Activated CD8-positive, alpha-beta T cell treated with anti-CD3 and anti-CD28 coated beads, Interleukin-2, amount 10 ng/mL, durations not matched to agents 7 days and 5 days (primary cell): ENCODE measurements at regions not wholly inside any gene's neighbourhood (a gene's known extent, or its start where the extent isn't known, plus 50 kb on each side); places are given as distances from the start of the nearest gene placed in this dataset.

Experiments
- ATAC-seq: fragments of 150-1000 bp; cut with Tn5 transposase; one replicate; pipeline ENCODE4 v1.10.0; 2021; ENCODE audit warnings: moderate library complexity
- CTCF ChIA-PET: fragments of 350-600 bp; sonication (Branson Sonifier 250); formaldehyde crosslinking; loops from one replicate; lab custom pipeline; 2021; ENCODE audit warnings: antibody characterized with exemption; lab: Charles Lee
- POLR2A ChIA-PET: fragments of 350-600 bp; sonication (Branson Sonifier 250); formaldehyde crosslinking; loops from one replicate; lab custom pipeline; 2021; ENCODE audit warnings: antibody characterized with exemption; lab: Charles Lee
- DNase-seq: peaks from one replicate; pipeline ENCODE4 v3.0.0-alpha.2; 2020
- H3K27ac Mint-ChIP-seq: one replicate; pipeline ENCODE4 v1.8.0; 2021; ENCODE audit warnings: mild to moderate bottlenecking, mixed read lengths
- H3K27me3 Mint-ChIP-seq: one replicate; pipeline ENCODE4 v1.8.0; 2021; ENCODE audit warnings: low read depth, mixed read lengths
- H3K36me3 Mint-ChIP-seq: one replicate; pipeline ENCODE4 v1.8.0; 2021; ENCODE audit warnings: low read depth, mixed read lengths
- H3K4me1 Mint-ChIP-seq: one replicate; pipeline ENCODE4 v1.8.0; 2021; ENCODE audit warnings: low read depth, mixed read lengths
- H3K4me3 Mint-ChIP-seq: one replicate; pipeline ENCODE4 v1.8.0; 2021; ENCODE audit warnings: mild to moderate bottlenecking, mixed read lengths
- H3K9me3 Mint-ChIP-seq: one replicate; pipeline ENCODE4 v1.8.0; 2022; ENCODE audit warnings: mixed read lengths; ENCODE audit not compliant: insufficient read depth

DNA sequence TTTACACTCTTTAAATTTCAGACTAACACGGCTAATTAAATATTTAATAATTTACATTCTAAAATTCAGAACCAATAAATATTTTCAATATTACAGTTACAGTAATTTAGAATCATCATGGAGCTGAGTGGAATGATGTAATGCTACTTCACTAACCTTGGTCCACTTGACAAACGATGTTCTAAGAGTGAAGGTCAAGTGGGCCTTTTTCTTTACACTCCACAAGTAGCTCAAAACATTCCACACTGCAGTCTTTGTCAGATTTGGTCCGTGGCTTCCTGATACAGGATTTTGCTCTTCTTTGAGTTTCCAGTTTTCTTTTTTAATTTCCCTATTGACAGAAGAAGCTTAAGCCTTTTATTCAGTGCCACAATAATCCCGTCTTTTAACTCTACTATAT lies 164.6 kb upstream of the NRIP1 start:
- ChIA-PET CTCF (no interaction called here), POLR2A (no interaction called here)
- H3K27me3 Mint-ChIP-seq = no peaks in the 10 kb centered on the region
- no peak overlapping the region for H3K4me3 Mint-ChIP-seq
- no peak for DNase-seq
- no peaks in the 10 kb centered on the region for H3K4me1 Mint-ChIP-seq
- no peak overlapping the region for H3K27ac Mint-ChIP-seq
- H3K36me3 Mint-ChIP-seq = no peaks in the 10 kb centered on the region
- H3K9me3 Mint-ChIP-seq = no peaks in the 10 kb centered on the region
- no peak for ATAC-seq

DNA sequence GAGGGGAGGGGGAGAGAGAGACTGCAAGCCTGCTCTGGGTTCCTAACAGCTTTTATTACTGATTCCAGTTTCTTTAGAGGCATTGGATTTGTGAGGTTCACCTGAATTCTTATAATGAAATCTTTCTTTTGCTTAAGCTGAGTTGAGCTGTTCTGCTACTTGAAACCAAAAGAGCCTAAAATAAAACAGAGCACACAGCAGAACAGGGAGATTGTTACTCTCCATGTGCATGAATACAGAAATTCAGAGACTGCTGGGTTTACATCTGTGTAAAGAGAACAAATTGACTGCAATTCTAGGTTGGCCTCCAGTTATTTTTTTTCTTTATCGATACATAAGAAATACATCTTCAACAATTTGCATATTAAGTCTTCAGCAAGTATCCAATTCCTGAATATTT lies 168.8 kb upstream of the NRIP1 start:
- H3K9me3 Mint-ChIP-seq = no peaks in the 10 kb centered on the region
- H3K27ac Mint-ChIP-seq = no peak overlapping the region
- no peak for ATAC-seq
- H3K36me3 Mint-ChIP-seq = no peaks in the 10 kb centered on the region
- POLR2A ChIA-PET = no interaction called here
- CTCF ChIA-PET = no interaction called here
- H3K4me3 Mint-ChIP-seq = no peak overlapping the region
- H3K27me3 Mint-ChIP-seq = no peaks in the 10 kb centered on the region
- no peaks in the 10 kb centered on the region for H3K4me1 Mint-ChIP-seq
- DNase-seq = no peak

DNA sequence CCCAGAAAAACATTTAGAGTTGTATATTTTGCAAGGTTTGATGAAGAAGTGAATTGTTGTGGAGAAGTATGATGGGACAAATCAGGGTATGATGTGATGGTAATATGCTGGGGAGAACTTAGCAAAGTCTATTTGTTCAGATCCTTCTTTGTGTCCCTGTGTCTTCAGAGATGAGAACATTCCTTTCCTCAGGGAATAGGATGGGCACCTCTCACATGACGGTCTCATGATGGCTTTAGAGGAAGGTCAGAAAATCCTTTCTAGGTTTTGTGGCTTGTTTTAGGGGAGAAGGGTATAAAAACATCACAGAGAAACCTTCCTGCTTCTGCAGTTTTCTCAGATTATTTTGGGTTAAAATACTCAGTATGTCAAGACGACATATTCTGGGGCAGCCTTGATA lies 171.3 kb upstream of the NRIP1 start:
- ChIA-PET CTCF (no interaction called here), POLR2A (no interaction called here)
- ATAC-seq (no peak), DNase-seq (no peak)
- Mint-ChIP-seq H3K27me3 (no peaks in the 10 kb centered on the region), H3K4me1 (no peaks in the 10 kb centered on the region), H3K4me3 (no peak overlapping the region), H3K36me3 (no peaks in the 10 kb centered on the region), H3K27ac (no peak overlapping the region), H3K9me3 (no peaks in the 10 kb centered on the region)

DNA sequence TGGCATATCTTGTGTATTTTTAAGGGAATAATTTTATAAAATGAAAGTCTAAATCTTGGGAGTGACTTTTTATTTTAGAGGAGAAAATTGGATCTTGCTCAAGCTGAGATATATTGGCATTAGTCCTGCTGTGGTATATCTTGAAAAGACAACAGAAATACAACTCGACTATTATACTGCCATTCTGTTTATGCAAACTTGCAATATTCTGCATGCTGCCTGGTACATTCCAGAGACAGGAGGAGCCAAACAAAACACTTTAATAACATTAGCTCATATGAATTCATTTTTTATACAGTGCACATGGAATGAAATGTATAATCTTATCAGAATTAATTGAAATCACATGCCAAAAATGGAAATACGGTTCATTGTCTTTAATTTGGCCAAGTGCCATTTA lies 176.0 kb upstream of the NRIP1 start:
- no peak for ATAC-seq
- CTCF ChIA-PET = interaction anchor here (1.1 kb wide), 1 partner anchor 312 kb away, joined by 3 read pairs; no protein-coding TSS in a partner anchor

DNA sequence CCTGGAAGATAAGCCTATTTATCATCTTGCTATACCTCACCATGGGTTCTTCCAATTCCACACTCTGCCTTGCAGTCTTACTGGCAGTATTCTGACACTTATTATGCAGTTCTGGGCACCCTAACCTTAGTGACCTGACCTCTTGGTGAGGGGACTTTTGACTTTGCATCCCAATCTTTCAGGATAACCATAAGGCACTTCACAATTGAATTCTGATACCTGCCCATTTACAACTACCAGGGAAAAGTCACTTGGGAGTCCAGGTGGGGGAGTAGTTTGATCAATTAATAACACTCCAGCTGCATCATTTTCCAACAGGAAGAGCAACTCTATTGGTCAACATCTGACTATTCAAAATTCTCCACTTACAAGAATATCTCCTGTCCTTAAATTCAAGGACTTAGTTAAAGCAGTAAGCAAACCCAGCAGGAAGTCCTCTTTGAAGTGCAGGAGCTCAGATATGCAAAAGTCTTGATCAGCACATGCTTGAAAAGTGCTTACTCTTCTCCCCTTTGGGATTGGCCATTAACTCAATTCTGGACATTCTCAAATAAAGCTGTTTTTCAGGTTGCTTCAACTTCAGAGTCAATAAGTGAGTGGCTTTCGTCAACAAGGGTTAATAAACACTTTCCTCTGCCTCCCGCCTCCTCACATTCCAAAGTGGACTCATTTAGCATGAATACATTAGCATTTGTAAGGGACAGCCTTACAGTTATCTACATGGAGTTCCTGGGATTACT lies 177.4 kb upstream of the NRIP1 start:
- Mint-ChIP-seq H3K36me3 (no peaks in the 10 kb centered on the region), H3K9me3 (no peaks in the 10 kb centered on the region), H3K4me1 (no peaks in the 10 kb centered on the region), H3K4me3 (no peak overlapping the region), H3K27me3 (no peaks in the 10 kb centered on the region), H3K27ac (no peak overlapping the region)
- POLR2A ChIA-PET = no interaction called here
- ATAC-seq = no peak
- CTCF ChIA-PET = no interaction called here
- no peak for DNase-seq

More for the DNA sequence above, 176.0 kb upstream of the NRIP1 start:
- POLR2A ChIA-PET = no interaction called here
- DNase-seq = no peak
- Mint-ChIP-seq H3K27ac (no peak overlapping the region), H3K27me3 (no peaks in the 10 kb centered on the region), H3K9me3 (no peaks in the 10 kb centered on the region), H3K4me1 (no peaks in the 10 kb centered on the region), H3K36me3 (no peaks in the 10 kb centered on the region), H3K4me3 (no peak overlapping the region)

DNA sequence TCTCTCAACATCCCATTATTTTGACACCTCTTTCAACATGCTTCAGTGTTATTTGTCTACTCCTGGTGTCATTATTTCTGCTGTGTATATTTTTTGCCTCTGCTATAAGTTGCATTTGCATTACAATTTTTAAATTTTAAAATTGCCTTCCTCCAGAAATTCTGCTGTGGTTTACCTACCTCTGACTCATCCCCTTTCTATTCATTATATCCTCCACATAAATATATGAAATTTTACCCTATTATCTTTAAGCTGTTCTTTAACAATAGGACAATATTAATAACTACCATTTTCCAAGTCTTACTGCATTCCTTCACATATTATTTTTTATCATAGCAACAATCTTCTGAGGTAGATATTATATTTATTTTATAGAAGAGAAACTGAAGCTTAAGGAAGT lies 178.1 kb upstream of the NRIP1 start:
- ChIA-PET CTCF (no interaction called here), POLR2A (no interaction called here)
- Mint-ChIP-seq H3K9me3 (no peaks in the 10 kb centered on the region), H3K4me3 (no peak overlapping the region), H3K27me3 (no peaks in the 10 kb centered on the region), H3K27ac (no peak overlapping the region), H3K36me3 (no peaks in the 10 kb centered on the region), H3K4me1 (no peaks in the 10 kb centered on the region)
- no peak for DNase-seq
- no peak for ATAC-seq

DNA sequence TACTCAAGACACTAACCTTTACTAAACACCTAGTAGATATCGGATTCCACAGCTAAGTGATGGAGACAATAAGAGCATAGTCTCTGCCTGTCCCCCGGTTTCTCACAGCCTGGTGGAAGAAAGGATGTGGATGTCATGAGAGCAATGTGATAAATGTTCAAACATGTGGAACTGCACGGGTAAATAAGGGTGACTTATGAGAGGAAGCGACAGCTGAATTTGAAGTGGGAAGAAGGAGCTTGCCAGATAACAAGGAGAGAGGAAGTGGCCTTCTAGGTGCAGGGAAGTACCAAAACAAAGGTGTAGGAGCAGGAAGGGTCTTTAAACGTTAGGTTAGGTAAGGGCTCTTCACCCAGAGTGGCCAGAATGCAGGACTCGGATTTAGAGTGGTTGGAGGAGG lies 178.6 kb upstream of the NRIP1 start:
- ChIA-PET CTCF (no interaction called here), POLR2A (no interaction called here)
- no peaks in the 10 kb centered on the region for H3K36me3 Mint-ChIP-seq
- H3K27ac Mint-ChIP-seq = no peak overlapping the region
- no peak for DNase-seq
- ATAC-seq = no peak
- no peaks in the 10 kb centered on the region for H3K27me3 Mint-ChIP-seq
- H3K4me1 Mint-ChIP-seq = no peaks in the 10 kb centered on the region
- no peak overlapping the region for H3K4me3 Mint-ChIP-seq
- H3K9me3 Mint-ChIP-seq = no peaks in the 10 kb centered on the region

DNA sequence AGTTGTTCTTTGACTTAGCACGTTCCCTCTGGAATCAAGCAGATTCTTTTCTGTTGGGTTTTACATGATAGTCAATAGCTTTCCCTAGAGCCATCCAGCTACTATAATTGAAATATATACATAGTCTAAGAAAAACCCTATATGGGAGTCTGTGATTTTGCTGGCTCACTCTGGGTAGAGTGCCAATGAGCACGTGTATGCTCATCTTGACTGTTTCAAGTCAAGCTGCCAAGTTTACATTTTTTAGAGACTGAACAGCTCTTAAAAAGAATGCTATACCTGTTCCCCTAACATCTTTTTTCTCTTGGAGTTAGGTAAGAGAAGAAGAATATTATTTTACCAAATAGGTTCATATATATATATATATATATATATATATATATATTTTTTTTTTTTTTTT lies 182.8 kb upstream of the NRIP1 start:
- POLR2A ChIA-PET = no interaction called here
- H3K27me3 Mint-ChIP-seq = no peaks in the 10 kb centered on the region
- H3K36me3 Mint-ChIP-seq = no peaks in the 10 kb centered on the region
- H3K27ac Mint-ChIP-seq = no peak overlapping the region
- ATAC-seq (no peak), DNase-seq (no peak)
- no peaks in the 10 kb centered on the region for H3K4me1 Mint-ChIP-seq
- no peaks in the 10 kb centered on the region for H3K9me3 Mint-ChIP-seq
- CTCF ChIA-PET = no interaction called here
- H3K4me3 Mint-ChIP-seq = no peak overlapping the region

DNA sequence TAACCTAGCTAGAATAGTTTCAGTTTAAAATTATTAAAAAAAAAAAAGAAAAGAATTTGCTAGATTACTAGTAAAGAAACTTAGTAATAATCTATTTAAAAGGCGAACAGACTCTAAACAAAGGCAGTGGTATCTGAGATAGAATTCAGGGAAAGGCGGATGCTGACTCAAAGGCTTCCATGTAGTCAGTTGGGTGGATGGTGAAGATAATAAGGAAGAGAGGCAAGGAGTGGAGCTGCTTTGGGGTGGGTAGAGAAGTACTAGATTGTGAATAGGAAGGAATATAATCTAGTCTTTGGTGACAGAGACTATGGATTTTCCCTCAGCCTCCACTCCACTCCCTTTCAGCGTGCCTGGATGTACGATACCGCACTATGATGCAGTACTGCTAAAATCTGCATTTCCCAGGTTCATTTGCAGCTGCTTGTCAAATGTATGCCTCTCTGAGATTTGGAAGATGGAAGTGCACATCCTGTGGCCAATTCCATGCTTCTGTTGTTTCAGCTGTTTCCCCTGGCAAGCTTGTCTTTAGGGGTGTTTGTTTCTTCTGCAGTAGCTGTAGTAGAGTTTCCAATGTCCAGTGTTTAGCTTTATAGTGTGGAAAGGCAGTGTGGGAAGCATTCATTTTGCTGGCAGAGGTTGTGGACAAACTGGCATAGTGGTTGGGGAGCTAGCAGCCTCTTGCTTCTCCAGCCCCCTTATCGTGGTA lies 184.6 kb upstream of the NRIP1 start:
- Mint-ChIP-seq H3K9me3 (no peaks in the 10 kb centered on the region), H3K4me1 (no peaks in the 10 kb centered on the region), H3K4me3 (no peak overlapping the region), H3K36me3 (no peaks in the 10 kb centered on the region), H3K27ac (no peak overlapping the region), H3K27me3 (no peaks in the 10 kb centered on the region)
- ChIA-PET POLR2A (no interaction called here), CTCF (no interaction called here)
- no peak for ATAC-seq
- DNase-seq = no peak

DNA sequence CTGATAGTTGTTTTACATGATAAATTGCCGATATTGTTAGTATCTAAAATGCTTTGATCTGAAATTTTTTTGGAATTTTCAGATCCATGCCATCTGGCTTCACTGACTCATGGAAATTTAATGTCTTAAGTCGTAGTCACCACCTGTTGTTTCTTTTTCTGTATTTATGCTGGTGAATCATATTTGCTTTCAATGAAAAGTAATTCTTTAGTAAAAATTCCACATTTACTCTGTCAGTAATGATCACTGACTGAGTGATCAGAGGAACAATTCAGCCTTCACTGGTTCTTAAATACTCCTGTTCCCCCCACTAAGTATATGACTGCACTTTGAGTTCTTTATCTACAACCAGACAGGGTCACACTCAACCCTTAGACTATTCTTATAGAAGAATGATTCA lies 185.6 kb upstream of the NRIP1 start:
- Mint-ChIP-seq H3K4me1 (no peaks in the 10 kb centered on the region), H3K9me3 (no peaks in the 10 kb centered on the region), H3K4me3 (no peak overlapping the region), H3K27ac (no peak overlapping the region), H3K27me3 (no peaks in the 10 kb centered on the region), H3K36me3 (no peaks in the 10 kb centered on the region)
- ATAC-seq (no peak), DNase-seq (no peak)
- CTCF ChIA-PET = no interaction called here
- POLR2A ChIA-PET = no interaction called here

DNA sequence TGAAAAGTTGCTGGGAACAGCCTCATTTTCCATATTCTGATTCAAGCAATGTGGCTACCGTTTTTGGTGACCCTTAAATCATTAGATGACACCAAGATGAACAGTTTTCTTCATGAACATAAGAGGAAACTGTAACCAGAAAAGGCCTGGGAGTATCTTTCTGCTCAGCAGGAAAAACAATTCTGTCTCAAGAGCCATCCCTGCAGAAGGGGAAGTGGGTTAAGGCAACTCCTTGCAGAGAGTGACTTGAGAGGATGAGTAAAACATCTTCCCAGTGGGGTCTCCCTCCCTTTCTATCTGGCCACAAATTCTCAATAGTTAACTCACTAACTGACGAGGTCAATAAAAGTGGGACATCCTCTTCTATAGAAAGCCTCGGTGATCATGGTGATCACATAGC lies 187.6 kb upstream of the NRIP1 start:
- no peak for ATAC-seq
- CTCF ChIA-PET = no interaction called here
- no peaks in the 10 kb centered on the region for H3K36me3 Mint-ChIP-seq
- H3K4me1 Mint-ChIP-seq = no peaks in the 10 kb centered on the region
- DNase-seq = no peak
- no peaks in the 10 kb centered on the region for H3K9me3 Mint-ChIP-seq
- H3K27ac Mint-ChIP-seq = no peak overlapping the region
- no peaks in the 10 kb centered on the region for H3K27me3 Mint-ChIP-seq
- no peak overlapping the region for H3K4me3 Mint-ChIP-seq
- POLR2A ChIA-PET = no interaction called here

DNA sequence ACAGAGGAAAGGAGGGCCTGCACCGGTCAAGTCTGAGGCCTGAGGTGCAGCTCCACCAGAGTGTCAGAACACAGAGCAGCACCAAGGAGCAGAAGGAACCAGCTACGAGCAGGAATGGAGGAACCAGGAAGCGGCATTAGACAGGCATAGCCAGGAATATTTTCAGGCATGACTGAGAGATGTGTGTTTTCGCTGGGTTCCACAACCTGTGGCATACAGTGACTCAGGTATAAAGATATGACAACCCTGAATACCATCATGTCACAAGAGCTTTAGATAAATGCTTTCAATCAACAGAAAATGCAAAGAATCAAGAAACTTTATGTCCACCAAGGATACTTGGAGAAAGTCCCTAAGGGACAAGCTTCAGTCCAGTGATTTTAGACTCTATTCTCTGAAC lies 189.3 kb upstream of the NRIP1 start:
- ChIA-PET POLR2A (no interaction called here), CTCF (interaction anchor here (0.9 to 1.1 kb wide), 2 partner anchors 15 to 339 kb away, joined by 3 read pairs; no protein-coding TSS in a partner anchor)
- no peaks in the 10 kb centered on the region for H3K4me1 Mint-ChIP-seq
- no peak overlapping the region for H3K4me3 Mint-ChIP-seq
- no peaks in the 10 kb centered on the region for H3K9me3 Mint-ChIP-seq
- H3K36me3 Mint-ChIP-seq = no peaks in the 10 kb centered on the region
- H3K27ac Mint-ChIP-seq = no peak overlapping the region
- DNase-seq = no peak
- no peaks in the 10 kb centered on the region for H3K27me3 Mint-ChIP-seq
- ATAC-seq = no peak
